ENCODE measurements at regions not wholly inside any gene's neighbourhood (a gene's known extent, or its start where the extent isn't known, plus 50 kb on each side); places are given as distances from the start of the nearest gene placed in this dataset.

DNA sequence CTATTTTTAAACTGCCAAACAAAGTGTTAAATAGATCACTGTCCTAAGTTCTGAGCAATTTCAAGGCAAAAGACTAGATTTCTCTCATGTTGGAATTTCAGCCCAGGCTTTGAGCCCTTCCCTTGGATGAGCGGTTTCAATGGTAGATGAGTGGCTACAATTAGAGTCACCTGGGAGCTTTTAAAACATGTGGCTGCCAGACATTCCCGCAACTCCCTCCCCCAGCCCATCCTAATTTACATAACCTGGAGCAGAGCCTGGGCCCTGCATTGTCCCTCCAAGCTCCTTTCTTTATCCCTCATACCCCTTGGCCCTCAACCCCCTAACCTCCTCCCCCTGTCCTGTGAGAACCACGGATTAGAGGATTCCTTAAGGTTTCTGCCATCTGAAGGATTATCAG is 357.5 kb upstream of the UMPS start:
- Histone ChIP-seq H3K9ac (ENCODE audit: insufficient read depth, low read length, poor library complexity, severe bottlenecking) (no peak overlapping the region), H3K9me3 (replicated peaks in 1 of 2; ENCODE audit: control insufficient read depth in 1 of 2, insufficient read depth in 1 of 2, low read length in 2 of 2) (no peaks in the 10 kb centered on the region), H3K4me3 (replicated peaks in 1 of 3; ENCODE audit: low read depth in 2 of 3, low read length in 3 of 3) (no peak overlapping the region), H3K27me3 (ENCODE audit: control insufficient read depth in 2 of 2, insufficient read depth in 2 of 2, low read length in 2 of 2) (no peaks in the 10 kb centered on the region), H4K20me1 (ENCODE audit: insufficient read depth, low read length) (no peaks in the 10 kb centered on the region), H3K4me1 (ENCODE audit: control insufficient read depth in 1 of 2, insufficient read depth in 2 of 2, low read length in 2 of 2) (no peaks in the 10 kb centered on the region), H3K4me2 (replicated peaks; ENCODE audit: extremely low read depth, low read length, poor library complexity, severe bottlenecking) (no peak overlapping the region), H2AFZ (ENCODE audit: insufficient read depth, low read depth, low read length, poor library complexity, severe bottlenecking) (no peak overlapping the region), H3K27ac (ENCODE audit: low read depth in 1 of 2, low read length in 2 of 2) (no peak overlapping the region), H3K36me3 (replicated peaks in 1 of 2; ENCODE audit: control insufficient read depth in 1 of 2, insufficient read depth in 2 of 2, low read length in 2 of 2) (no peaks in the 10 kb centered on the region), H3K79me2 (ENCODE audit: insufficient read depth, low read length) (no peaks in the 10 kb centered on the region)
- TF ChIP-seq, protein P1, sequence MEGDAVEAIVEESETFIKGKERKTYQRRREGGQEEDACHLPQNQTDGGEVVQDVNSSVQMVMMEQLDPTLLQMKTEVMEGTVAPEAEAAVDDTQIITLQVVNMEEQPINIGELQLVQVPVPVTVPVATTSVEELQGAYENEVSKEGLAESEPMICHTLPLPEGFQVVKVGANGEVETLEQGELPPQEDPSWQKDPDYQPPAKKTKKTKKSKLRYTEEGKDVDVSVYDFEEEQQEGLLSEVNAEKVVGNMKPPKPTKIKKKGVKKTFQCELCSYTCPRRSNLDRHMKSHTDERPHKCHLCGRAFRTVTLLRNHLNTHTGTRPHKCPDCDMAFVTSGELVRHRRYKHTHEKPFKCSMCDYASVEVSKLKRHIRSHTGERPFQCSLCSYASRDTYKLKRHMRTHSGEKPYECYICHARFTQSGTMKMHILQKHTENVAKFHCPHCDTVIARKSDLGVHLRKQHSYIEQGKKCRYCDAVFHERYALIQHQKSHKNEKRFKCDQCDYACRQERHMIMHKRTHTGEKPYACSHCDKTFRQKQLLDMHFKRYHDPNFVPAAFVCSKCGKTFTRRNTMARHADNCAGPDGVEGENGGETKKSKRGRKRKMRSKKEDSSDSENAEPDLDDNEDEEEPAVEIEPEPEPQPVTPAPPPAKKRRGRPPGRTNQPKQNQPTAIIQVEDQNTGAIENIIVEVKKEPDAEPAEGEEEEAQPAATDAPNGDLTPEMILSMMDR (IDR thresholded peaks at IDR 0.05): no peak
- peaks cover 0 to 4% (median 2%) of the 10 kb centered on the region in 3 donors for H3K27me3 Mint-ChIP-seq (ENCODE audit: low read depth in 3 of 3)
- no peaks in the 10 kb centered on the region for H3K4me1 Mint-ChIP-seq
- H3K9me3 Mint-ChIP-seq: peaks cover 0 to 5% (median 2%) of the 10 kb centered on the region in 7 donors
- no peaks in the 10 kb centered on the region for H3K36me3 Mint-ChIP-seq
- H3K27ac Mint-ChIP-seq: no peak overlapping the region
- DNase-seq: no peak
- WGBS (ENCODE audit: insufficient coverage): 100% methylated on average over 1 of the region's 3 CpGs
- intact Hi-C loops (cut with micrococcal nuclease): no loop called here
- no peak overlapping the region for H3K4me3 Mint-ChIP-seq

DNA sequence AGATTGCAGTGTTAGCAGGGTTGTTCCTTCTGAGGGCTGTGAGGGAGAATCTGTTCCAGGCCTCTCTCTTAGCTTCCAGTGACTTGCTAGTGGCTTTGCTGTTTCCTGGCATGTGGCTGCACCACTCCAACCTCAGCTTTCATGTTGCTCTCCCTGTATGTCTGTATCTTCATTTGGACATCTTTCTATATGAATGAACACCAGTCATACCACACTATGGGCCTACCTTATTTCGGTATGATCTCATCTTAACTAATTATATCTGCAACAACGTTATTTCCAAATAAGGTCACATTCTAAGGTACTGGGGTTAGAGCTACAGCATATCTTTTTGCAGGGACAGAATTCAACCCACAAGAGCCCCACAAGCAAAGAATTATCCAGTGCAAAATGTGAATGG is 356.7 kb upstream of the UMPS start:
- H4K20me1 ChIP-seq (ENCODE audit: insufficient read depth, low read length): no peaks in the 10 kb centered on the region
- no peak overlapping the region for H3K27ac Mint-ChIP-seq
- H3K4me2 ChIP-seq (replicated peaks; ENCODE audit: extremely low read depth, low read length, poor library complexity, severe bottlenecking): no peak overlapping the region
- H3K79me2 ChIP-seq (ENCODE audit: insufficient read depth, low read length): no peaks in the 10 kb centered on the region
- H3K4me3 Mint-ChIP-seq: no peak overlapping the region
- whole genome bisulfite sequencing (ENCODE audit: insufficient coverage): no CpG with 5 or more reads among the region's 2 CpGs
- no peaks in the 10 kb centered on the region for H3K4me1 ChIP-seq (ENCODE audit: control insufficient read depth in 1 of 2, insufficient read depth in 2 of 2, low read length in 2 of 2)
- no peaks in the 10 kb centered on the region for H3K9me3 ChIP-seq (replicated peaks in 1 of 2; ENCODE audit: control insufficient read depth in 1 of 2, insufficient read depth in 1 of 2, low read length in 2 of 2)
- no peak overlapping the region for H3K9ac ChIP-seq (ENCODE audit: insufficient read depth, low read length, poor library complexity, severe bottlenecking)
- H3K36me3 ChIP-seq (replicated peaks in 1 of 2; ENCODE audit: control insufficient read depth in 1 of 2, insufficient read depth in 2 of 2, low read length in 2 of 2): no peaks in the 10 kb centered on the region
- peaks cover 0 to 4% (median 4%) of the 10 kb centered on the region in 3 donors for H3K27me3 Mint-ChIP-seq (ENCODE audit: low read depth in 3 of 3)
- no peak overlapping the region for H2AFZ ChIP-seq (ENCODE audit: insufficient read depth, low read depth, low read length, poor library complexity, severe bottlenecking)
- H3K4me1 Mint-ChIP-seq: no peaks in the 10 kb centered on the region
- no peak for DNase-seq
- TF ChIP-seq, protein P1 (IDR thresholded peaks at IDR 0.05): no peak
- intact Hi-C loops (cut with micrococcal nuclease): no loop called here
- H3K9me3 Mint-ChIP-seq: peaks cover 0 to 2% (median 0%) of the 10 kb centered on the region in 7 donors
- H3K27ac ChIP-seq (ENCODE audit: low read depth in 1 of 2, low read length in 2 of 2): no peak overlapping the region
- H3K36me3 Mint-ChIP-seq: no peaks in the 10 kb centered on the region
- H3K4me3 ChIP-seq (replicated peaks in 1 of 3; ENCODE audit: low read depth in 2 of 3, low read length in 3 of 3): no peak overlapping the region
- H3K27me3 ChIP-seq (ENCODE audit: control insufficient read depth in 2 of 2, insufficient read depth in 2 of 2, low read length in 2 of 2): no peaks in the 10 kb centered on the region

Measured in CD14-positive monocyte (primary cell).